GM19043 (cell line): ENCODE measurements at regions not wholly inside any gene's neighbourhood (a gene's known extent, or its start where the extent isn't known, plus 50 kb on each side); places are given as distances from the start of the nearest gene placed in this dataset.

Experiments used
- ATAC-seq: cut with Tn5 transposase; IDR thresholded peaks from one replicate; pipeline ENCODE4 v1.9.1; 2021; ENCODE audit warnings: low read depth; ENCODE audit not compliant: unreplicated experiment

GRCh38 chr5:145708169-145708568 lies 127.0 kb downstream of the PRELID2 start:
- no peak for ATAC-seq

GRCh38 chr5:145704724-145705123 lies 130.4 kb downstream of the PRELID2 start:
- no peak for ATAC-seq

- no peak for ATAC-seq
Measured at GRCh38 chr5:145703856-145704255, 131.3 kb downstream of the PRELID2 start.

- no peak for ATAC-seq
Measured at GRCh38 chr5:145701404-145701803, 133.7 kb downstream of the PRELID2 start.

GRCh38 chr5:145699846-145700245 lies 135.3 kb downstream of the PRELID2 start:
- ATAC-seq = no peak

- ATAC-seq = peak; percentile 70
Measured at GRCh38 chr5:145697251-145697990, 137.7 kb downstream of the PRELID2 start.

- ATAC-seq = peak; percentile 79
Measured at GRCh38 chr5:145689235-145689634, 145.9 kb downstream of the PRELID2 start.

GRCh38 chr5:145687943-145688342 lies 147.2 kb downstream of the PRELID2 start:
- ATAC-seq = no peak

- ATAC-seq = no peak
Measured at GRCh38 chr5:145685417-145685816, 149.7 kb downstream of the PRELID2 start.

- ATAC-seq = no peak
Measured at GRCh38 chr5:145683431-145683830, 151.7 kb downstream of the PRELID2 start.

- ATAC-seq = no peak
Measured at GRCh38 chr5:145682197-145682899, 152.8 kb downstream of the PRELID2 start.

GRCh38 chr5:145681686-145682085 lies 153.5 kb downstream of the PRELID2 start:
- peak; percentile 96 for ATAC-seq

- ATAC-seq = no peak
Measured at GRCh38 chr5:145681216-145681615, 153.9 kb downstream of the PRELID2 start.

- no peak for ATAC-seq
Measured at GRCh38 chr5:145680767-145681166, 154.4 kb downstream of the PRELID2 start.

- ATAC-seq = no peak
Measured at GRCh38 chr5:145680169-145680568, 155.0 kb downstream of the PRELID2 start.

GRCh38 chr5:145678255-145678654 lies 156.9 kb downstream of the PRELID2 start:
- ATAC-seq = no peak

- ATAC-seq = no peak
Measured at GRCh38 chr5:145673786-145674185, 161.4 kb downstream of the PRELID2 start.

- ATAC-seq = no peak
Measured at GRCh38 chr5:145668714-145669113, 166.4 kb downstream of the PRELID2 start.

GRCh38 chr5:145667742-145668141 lies 167.4 kb downstream of the PRELID2 start:
- ATAC-seq = no peak

GRCh38 chr5:145666591-145666990 lies 168.6 kb downstream of the PRELID2 start:
- no peak for ATAC-seq

GRCh38 chr5:145661737-145662485 lies 173.2 kb downstream of the PRELID2 start:
- ATAC-seq = no peak
